ENCODE measurements at regions not wholly inside any gene's neighbourhood (a gene's known extent, or its start where the extent isn't known, plus 50 kb on each side); places are given as distances from the start of the nearest gene placed in this dataset.
"Not testable (repeated sequence)": the region's sequence is repeated elsewhere in the genome, so short reads cannot be mapped to it uniquely, and the experiment has no call there.

DNA sequence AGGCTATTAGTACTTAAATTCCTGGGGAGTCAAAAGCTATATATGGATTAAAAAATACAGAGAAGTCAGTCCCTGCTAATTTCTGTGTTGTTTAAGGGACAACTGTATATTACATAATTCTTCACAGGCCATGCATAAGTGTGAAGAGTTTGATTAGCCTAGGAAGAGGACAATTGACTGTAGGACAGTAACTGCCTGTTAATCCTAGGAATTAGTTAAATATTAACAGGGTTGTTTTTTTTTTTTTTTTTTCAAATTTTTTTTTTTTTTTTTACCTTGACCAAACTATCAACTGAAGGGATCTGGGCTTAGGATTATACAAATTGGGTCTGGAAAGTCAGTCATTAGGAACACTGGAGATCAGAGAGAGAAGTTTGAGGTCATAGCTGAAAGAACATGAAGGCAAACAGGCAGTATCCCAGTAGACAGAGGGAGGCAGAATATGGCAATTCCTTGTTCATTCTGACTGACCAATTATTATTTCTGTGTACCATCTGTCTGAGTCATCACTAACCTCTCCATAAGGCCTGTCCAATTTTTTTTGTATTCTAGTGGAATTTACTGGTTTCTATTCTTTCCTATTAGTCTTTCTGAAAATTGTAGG, 1139.2 kb downstream of the SORCS1 start:
- DNase-seq, result no peak
- no peak overlapping the region for H3K27ac Mint-ChIP-seq
- POLR2A ChIA-PET, result no interaction called here
- no peaks in the 10 kb centered on the region for H3K27me3 Mint-ChIP-seq
- peaks cover 8% of the 10 kb centered on the region for H3K9me3 Mint-ChIP-seq
- no peaks in the 10 kb centered on the region for H3K36me3 Mint-ChIP-seq (ENCODE audit: low read depth)
- no peaks in the 10 kb centered on the region for H3K4me1 Mint-ChIP-seq
- H3K4me3 Mint-ChIP-seq, result no peak overlapping the region
- CTCF ChIA-PET, result no interaction called here

GRCh38 chr10:106023329-106023728, 1141.2 kb downstream of the SORCS1 start:
- Mint-ChIP-seq H3K27ac (no peak overlapping the region), H3K4me3 (no peak overlapping the region), H3K36me3 (ENCODE audit: low read depth) (no peaks in the 10 kb centered on the region), H3K9me3 (peaks cover 8% of the 10 kb centered on the region), H3K4me1 (no peaks in the 10 kb centered on the region), H3K27me3 (no peaks in the 10 kb centered on the region)
- DNase-seq, result no peak
- POLR2A ChIA-PET, result no interaction called here
- CTCF ChIA-PET, result no interaction called here

GRCh38 chr10:106019559-106019958, 1144.9 kb downstream of the SORCS1 start:
- DNase-seq; H3K27me3 Mint-ChIP-seq; H3K27ac Mint-ChIP-seq; H3K36me3 Mint-ChIP-seq (ENCODE audit: low read depth); H3K4me1 Mint-ChIP-seq; H3K4me3 Mint-ChIP-seq; CTCF ChIA-PET; POLR2A ChIA-PET: not testable (repeated sequence)
- H3K9me3 Mint-ChIP-seq, result peaks cover 17% of the 10 kb centered on the region

DNA sequence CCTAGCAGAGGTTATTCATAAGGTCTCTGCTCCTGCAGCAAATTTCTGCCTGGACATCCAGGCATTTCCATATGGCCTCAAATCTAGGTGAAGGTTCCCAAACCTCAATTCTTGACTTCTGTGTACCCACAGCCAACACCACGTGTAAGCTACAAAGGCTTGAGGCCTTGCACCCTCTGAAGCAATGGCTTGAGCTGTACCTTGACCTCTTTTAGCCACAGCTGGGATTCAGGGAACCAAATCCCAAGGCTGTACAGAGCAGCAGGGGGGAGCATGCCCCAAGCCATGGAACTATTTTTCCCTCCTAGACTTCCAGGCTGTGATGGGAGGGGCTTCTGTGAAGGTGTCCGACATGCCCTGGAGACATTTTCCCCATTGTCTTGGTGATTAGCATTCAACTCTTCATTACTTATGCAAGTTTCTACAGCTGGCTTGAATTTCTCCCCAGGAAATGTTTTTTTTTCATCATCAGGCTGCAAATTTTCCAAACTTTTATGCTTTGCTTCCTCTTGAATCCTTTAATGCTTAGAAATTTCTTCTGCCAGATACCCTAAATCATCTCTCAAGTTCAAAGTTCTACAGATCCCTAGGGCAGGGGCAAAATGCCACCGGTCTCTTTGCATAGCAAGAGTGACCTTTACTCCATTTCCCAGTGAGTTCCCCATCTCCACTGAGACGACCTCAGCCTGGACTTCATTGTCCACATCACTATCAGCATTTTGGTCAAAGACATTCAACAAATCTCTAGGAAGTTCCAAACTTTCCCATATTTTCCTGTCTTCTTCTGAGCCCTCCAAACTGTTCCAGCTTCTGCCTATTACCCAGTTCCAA, 1148.9 kb downstream of the SORCS1 start:
- DNase-seq; CTCF ChIA-PET; H3K4me3 Mint-ChIP-seq; H3K9me3 Mint-ChIP-seq; H3K36me3 Mint-ChIP-seq (ENCODE audit: low read depth); POLR2A ChIA-PET; H3K27ac Mint-ChIP-seq; H3K27me3 Mint-ChIP-seq; H3K4me1 Mint-ChIP-seq: not testable (repeated sequence)

GRCh38 chr10:106011250-106011649, 1153.3 kb downstream of the SORCS1 start:
- Mint-ChIP-seq H3K27me3 (no peaks in the 10 kb centered on the region), H3K9me3 (peaks cover 4% of the 10 kb centered on the region), H3K4me1 (no peaks in the 10 kb centered on the region), H3K27ac (no peak overlapping the region), H3K4me3 (no peak overlapping the region), H3K36me3 (ENCODE audit: low read depth) (no peaks in the 10 kb centered on the region)
- CTCF ChIA-PET, result no interaction called here
- POLR2A ChIA-PET, result no interaction called here
- DNase-seq, result no peak

DNA sequence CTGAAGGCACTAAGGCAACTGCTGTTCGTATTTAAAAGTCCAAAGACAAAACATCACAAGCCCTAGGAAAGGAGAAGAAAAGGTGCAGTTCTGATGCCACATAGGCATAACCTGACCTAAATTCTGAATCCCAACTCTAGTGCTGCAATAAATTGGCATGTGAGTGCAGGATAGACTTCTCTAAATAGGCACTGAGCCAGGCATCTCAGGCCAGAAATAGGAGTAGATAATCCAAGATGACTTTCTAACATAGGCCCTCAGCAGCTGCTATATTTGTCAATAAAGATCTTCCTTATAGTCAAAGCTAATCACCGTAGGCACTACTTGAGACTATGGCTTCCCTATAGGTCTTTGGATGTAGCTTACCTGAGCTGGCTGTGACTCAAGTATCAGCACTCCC, 1163.8 kb downstream of the SORCS1 start:
- CTCF ChIA-PET, result no interaction called here
- no peaks in the 10 kb centered on the region for H3K27me3 Mint-ChIP-seq
- no peaks in the 10 kb centered on the region for H3K36me3 Mint-ChIP-seq (ENCODE audit: low read depth)
- H3K4me3 Mint-ChIP-seq, result no peak overlapping the region
- DNase-seq, result no peak
- no peak overlapping the region for H3K27ac Mint-ChIP-seq
- peaks cover 2% of the 10 kb centered on the region for H3K9me3 Mint-ChIP-seq
- H3K4me1 Mint-ChIP-seq, result no peaks in the 10 kb centered on the region
- POLR2A ChIA-PET, result no interaction called here

GRCh38 chr10:105993609-105994008, 1170.9 kb downstream of the SORCS1 start:
- Mint-ChIP-seq H3K36me3 (ENCODE audit: low read depth) (no peaks in the 10 kb centered on the region), H3K4me1 (no peaks in the 10 kb centered on the region), H3K27me3 (no peaks in the 10 kb centered on the region), H3K9me3 (peaks cover 2% of the 10 kb centered on the region), H3K4me3 (no peak overlapping the region), H3K27ac (no peak overlapping the region)
- no peak for DNase-seq
- POLR2A ChIA-PET, result no interaction called here
- CTCF ChIA-PET, result no interaction called here

DNA sequence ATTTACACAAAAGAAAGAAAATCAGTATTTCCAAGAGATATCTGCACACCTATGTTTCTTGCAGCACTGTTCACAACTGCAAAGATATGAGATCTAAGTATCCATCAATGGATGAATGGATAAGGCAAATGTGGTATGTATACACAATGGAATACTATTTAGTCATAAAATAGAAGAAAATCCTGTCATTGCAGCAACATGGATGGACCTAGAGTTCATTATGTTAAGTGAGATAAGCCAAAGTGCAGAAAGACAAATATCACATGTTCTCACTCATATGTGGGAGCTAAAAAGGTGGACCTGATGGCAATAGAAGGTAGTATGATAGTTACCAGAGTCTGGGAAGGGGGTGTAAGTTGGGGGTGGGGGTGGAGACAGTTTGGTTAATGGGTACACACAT, 1171.6 kb downstream of the SORCS1 start:
- H3K27me3 Mint-ChIP-seq, result no peaks in the 10 kb centered on the region
- POLR2A ChIA-PET, result no interaction called here
- CTCF ChIA-PET, result no interaction called here
- H3K4me3 Mint-ChIP-seq, result no peak overlapping the region
- H3K4me1 Mint-ChIP-seq, result no peaks in the 10 kb centered on the region
- DNase-seq, result no peak
- no peaks in the 10 kb centered on the region for H3K36me3 Mint-ChIP-seq (ENCODE audit: low read depth)
- peaks cover 2% of the 10 kb centered on the region for H3K9me3 Mint-ChIP-seq
- no peak overlapping the region for H3K27ac Mint-ChIP-seq

DNA sequence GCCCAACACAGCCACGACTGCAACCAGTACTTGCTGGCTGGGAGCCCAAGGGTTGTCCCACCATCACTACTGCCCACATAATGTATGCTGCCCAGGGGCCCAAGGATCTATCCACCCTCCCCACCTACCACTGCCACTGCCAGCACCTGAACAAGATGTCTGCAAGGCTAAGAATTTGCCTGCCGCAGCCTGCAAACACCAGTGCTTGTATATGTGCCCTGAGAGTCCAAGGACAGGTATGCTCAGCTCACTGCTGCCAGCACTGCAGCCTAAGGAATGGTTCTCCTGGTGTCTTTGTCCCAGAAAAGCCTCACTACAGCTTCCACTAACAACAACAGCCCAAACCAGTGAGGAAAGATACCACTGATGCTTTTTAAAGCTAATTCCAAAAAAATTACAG, 1174.0 kb downstream of the SORCS1 start:
- POLR2A ChIA-PET, result no interaction called here
- no peaks in the 10 kb centered on the region for H3K27me3 Mint-ChIP-seq
- CTCF ChIA-PET, result no interaction called here

GRCh38 chr10:105989995-105990394, 1174.5 kb downstream of the SORCS1 start:
- Mint-ChIP-seq H3K27me3 (no peaks in the 10 kb centered on the region), H3K36me3 (ENCODE audit: low read depth) (no peaks in the 10 kb centered on the region), H3K4me3 (no peak overlapping the region), H3K4me1 (no peaks in the 10 kb centered on the region), H3K9me3 (no peaks in the 10 kb centered on the region), H3K27ac (no peak overlapping the region)
- no peak for DNase-seq
- POLR2A ChIA-PET, result no interaction called here
- CTCF ChIA-PET, result no interaction called here

More for the DNA sequence above, 1174.0 kb downstream of the SORCS1 start:
- no peak for DNase-seq
- H3K9me3 Mint-ChIP-seq, result no peaks in the 10 kb centered on the region
- H3K27ac Mint-ChIP-seq, result no peak overlapping the region
- H3K4me1 Mint-ChIP-seq, result no peaks in the 10 kb centered on the region
- H3K36me3 Mint-ChIP-seq (ENCODE audit: low read depth), result no peaks in the 10 kb centered on the region
- no peak overlapping the region for H3K4me3 Mint-ChIP-seq

DNA sequence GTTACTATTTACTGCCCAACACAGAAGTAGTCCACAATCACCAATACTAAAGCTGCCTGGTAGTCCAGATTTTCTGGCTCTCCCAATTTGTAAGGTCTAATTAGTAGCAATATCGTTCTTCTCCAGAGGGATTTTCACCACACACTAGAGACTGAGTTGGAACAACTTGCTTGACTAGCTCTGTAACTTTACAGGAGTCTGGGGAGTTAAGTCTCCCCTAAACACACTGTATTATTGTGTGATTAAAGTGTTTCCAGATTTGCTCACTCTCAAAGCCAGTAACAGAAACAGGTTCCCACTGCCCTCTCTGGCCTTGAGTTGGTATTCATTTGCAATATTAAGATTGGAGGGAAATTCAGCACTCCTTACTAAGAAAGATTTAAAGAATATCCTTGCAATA, 1175.7 kb downstream of the SORCS1 start:
- DNase-seq, result no peak
- Mint-ChIP-seq H3K4me3 (no peak overlapping the region), H3K4me1 (no peaks in the 10 kb centered on the region), H3K36me3 (ENCODE audit: low read depth) (no peaks in the 10 kb centered on the region), H3K27ac (no peak overlapping the region), H3K9me3 (no peaks in the 10 kb centered on the region), H3K27me3 (no peaks in the 10 kb centered on the region)
- CTCF ChIA-PET, result no interaction called here
- POLR2A ChIA-PET, result no interaction called here

DNA sequence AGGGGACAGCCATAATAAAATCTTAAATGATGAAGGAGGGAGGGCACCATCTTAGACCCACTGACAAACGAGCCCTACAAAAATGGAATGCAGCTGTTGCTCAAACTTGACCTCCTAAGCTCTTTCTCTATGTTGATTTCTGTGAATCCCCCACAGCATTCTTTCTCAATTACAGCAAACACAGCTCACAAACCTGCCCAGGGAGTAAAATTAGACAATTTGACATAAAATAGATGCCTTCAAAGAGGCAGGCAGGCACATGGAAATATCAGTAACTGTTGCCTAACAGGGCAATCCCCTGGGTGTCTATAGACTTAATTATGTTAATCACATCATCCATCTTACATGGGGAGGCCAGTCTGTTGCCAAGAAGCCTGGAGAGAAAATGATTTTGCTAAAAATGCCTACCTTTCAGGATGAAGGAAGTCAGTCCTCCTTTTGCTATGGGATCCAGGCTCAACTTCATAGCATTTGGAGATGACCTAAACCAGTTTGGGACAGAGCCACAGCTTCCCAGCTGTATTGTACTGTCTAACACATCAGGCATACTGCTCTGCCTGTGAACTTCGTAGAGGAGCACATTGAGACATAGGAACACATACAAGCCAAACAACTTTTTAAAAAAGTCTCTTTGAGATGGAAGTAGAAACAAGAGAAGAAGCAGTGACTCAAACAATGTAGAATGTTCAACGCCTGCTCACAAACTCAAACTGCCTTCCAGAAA, 1177.4 kb downstream of the SORCS1 start:
- no peaks in the 10 kb centered on the region for H3K36me3 Mint-ChIP-seq (ENCODE audit: low read depth)
- no peak for DNase-seq
- H3K4me1 Mint-ChIP-seq, result no peaks in the 10 kb centered on the region
- POLR2A ChIA-PET, result no interaction called here
- H3K4me3 Mint-ChIP-seq, result no peak overlapping the region
- H3K27me3 Mint-ChIP-seq, result no peaks in the 10 kb centered on the region
- no peaks in the 10 kb centered on the region for H3K9me3 Mint-ChIP-seq
- CTCF ChIA-PET, result no interaction called here
- H3K27ac Mint-ChIP-seq, result no peak overlapping the region

DNA sequence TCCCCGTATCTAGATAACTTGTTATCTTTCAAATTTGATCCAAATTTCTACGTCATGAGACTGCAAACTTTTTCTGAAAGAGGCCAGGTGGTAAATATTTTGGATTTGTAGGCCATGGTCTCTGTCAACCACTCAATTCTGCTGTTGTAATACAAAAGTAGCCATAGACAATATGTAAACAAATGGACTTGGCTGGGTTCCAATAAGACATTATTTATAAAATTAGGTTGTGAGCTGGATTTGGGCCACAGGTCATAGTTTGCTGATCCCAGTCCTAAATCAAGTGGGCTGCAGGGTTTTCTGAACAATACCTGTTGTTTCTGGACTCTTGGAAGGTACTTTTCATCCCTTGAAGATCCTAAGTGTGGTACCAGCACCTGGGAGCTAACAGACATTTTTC, 1178.0 kb downstream of the SORCS1 start:
- Mint-ChIP-seq H3K36me3 (ENCODE audit: low read depth) (no peaks in the 10 kb centered on the region), H3K27me3 (no peaks in the 10 kb centered on the region), H3K4me1 (no peaks in the 10 kb centered on the region), H3K27ac (no peak overlapping the region), H3K9me3 (no peaks in the 10 kb centered on the region), H3K4me3 (no peak overlapping the region)
- ChIA-PET POLR2A (no interaction called here), CTCF (no interaction called here)
- no peak for DNase-seq

GRCh38 chr10:105982735-105983134, 1181.8 kb downstream of the SORCS1 start:
- POLR2A ChIA-PET, result no interaction called here
- no peak for DNase-seq
- no peaks in the 10 kb centered on the region for H3K27me3 Mint-ChIP-seq
- no peaks in the 10 kb centered on the region for H3K36me3 Mint-ChIP-seq (ENCODE audit: low read depth)
- H3K4me1 Mint-ChIP-seq, result no peaks in the 10 kb centered on the region
- CTCF ChIA-PET, result no interaction called here
- no peak overlapping the region for H3K27ac Mint-ChIP-seq
- no peak overlapping the region for H3K4me3 Mint-ChIP-seq
- H3K9me3 Mint-ChIP-seq, result no peaks in the 10 kb centered on the region

Measured in activated CD4-positive, alpha-beta T cell treated with anti-CD3 and anti-CD28 coated beads, Interleukin-2, amount 10 ng/mL, durations not matched to agents 7 days and 5 days (primary cell).